HCT116 (cell line): ENCODE measurements at regions not wholly inside any gene's neighbourhood (a gene's known extent, or its start where the extent isn't known, plus 50 kb on each side); places are given as distances from the start of the nearest gene placed in this dataset.

Experiments
- ATAC-seq: fragments of 200-7000 bp; cut with Tn5 transposase; 2 replicates; pipeline ENCODE4 v1.9.1; 2020; ENCODE audit warnings: mild to moderate bottlenecking, moderate library complexity
- BruUV-seq: library from RNA; stranded (reverse); fragments of 400-500 nt; replicated peaks from 2 replicates; lab custom pipeline; 2021; lab: Mats Ljungman, UMichigan
- CTCF ChIA-PET: fragments of 300-600 bp; sonication (Branson Sonifier 250); formaldehyde crosslinking; loops from one replicate; lab custom pipeline; 2021; ENCODE audit warnings: antibody characterized with exemption; lab: Charles Lee
- POLR2A ChIA-PET: fragments of 300-600, 350-600 bp; sonication (Branson Sonifier 250); formaldehyde crosslinking; loops from one replicate; lab custom pipeline; 2021; ENCODE audit warnings: antibody characterized with exemption; lab: Charles Lee
- RAD21 ChIA-PET, 2 experiments: fragments of 300-600 bp; sonication (Branson Sonifier 250); formaldehyde crosslinking; loops; one replicate each; lab custom pipeline; 2023; ENCODE audit warnings: low total read pairs in 2 of 2; ENCODE audit not compliant: uncharacterized antibody in 2 of 2, unreplicated experiment in 2 of 2, low non-redundant PET in 1 of 2; lab: Charles Lee
- DNase-seq: peaks from one replicate; pipeline ENCODE4 v3.0.0-alpha.2; 2010; ENCODE audit warnings: low read depth, low spot score
- H2AFZ ChIP-seq: fragments of 200-600 bp; shearing (Covaris generic), sonication (generic); 2 replicates; pipeline ENCODE4 v1.6.1; 2017; ENCODE audit warnings: low read depth, mixed run types, mixed read lengths, antibody characterized with exemption, low read length; ENCODE audit not compliant: poor library complexity, severe bottlenecking
- H3K27ac ChIP-seq: 2 replicates; pipeline ENCODE4 v1.5.1; 2012; ENCODE audit warnings: low read depth, low read length
- H3K27me3 ChIP-seq: fragments of 200-600 bp; sonication (generic); 2 replicates; pipeline ENCODE4 v1.6.1; 2016; ENCODE audit warnings: mixed run types, low read length, mixed read lengths; ENCODE audit not compliant: insufficient read depth
- H3K36me3 ChIP-seq, 2 experiments: fragments of 200-500 bp in 1 of 2; fragments of 200-600 bp in 1 of 2; sonication (Bioruptor generic) in 1 of 2; sonication (generic) in 1 of 2; 2 replicates each; pipeline versions ENCODE4 v1.5.1 to v1.6.1; 2014 to 2016; ENCODE audit warnings: low read length in 2 of 2, inconsistent platforms in 1 of 2, mixed read lengths in 1 of 2, mixed run types in 1 of 2; ENCODE audit not compliant: insufficient read depth in 2 of 2, control insufficient read depth in 1 of 2
- H3K4me1 ChIP-seq, 2 experiments: fragments of 200-600 bp in 1 of 2; sonication (generic) in 1 of 2; 2 replicates each; pipeline versions ENCODE4 v1.5.1 to v1.6.1; 2012 to 2017; ENCODE audit warnings: low read length in 2 of 2, inconsistent platforms in 1 of 2, mild to moderate bottlenecking in 1 of 2, mixed read lengths in 1 of 2, mixed run types in 1 of 2, moderate library complexity in 1 of 2; ENCODE audit not compliant: insufficient read depth in 2 of 2, control insufficient read depth in 1 of 2
- H3K4me2 ChIP-seq: fragments of 200-600 bp; sonication (generic); 2 replicates; pipeline ENCODE4 v1.6.1; 2017; ENCODE audit warnings: mixed run types, low read length, mixed read lengths
- H3K4me3 ChIP-seq, 2 experiments: fragments of 200-600 bp in 1 of 2; sonication (generic) in 1 of 2; replicated peaks in 1 of 2; 2 replicates each; pipeline ENCODE4 v1.5.1; 2011 to 2016; ENCODE audit warnings: low read length in 2 of 2, control low read depth in 1 of 2, low read depth in 1 of 2, mild to moderate bottlenecking in 1 of 2, mixed read lengths in 1 of 2, mixed run types in 1 of 2
- H3K79me2 ChIP-seq: fragments of 200-600 bp; sonication (generic); 2 replicates; pipeline ENCODE4 v1.6.1; 2017; ENCODE audit warnings: mild to moderate bottlenecking, mixed run types, low read length, moderate library complexity, mixed read lengths; ENCODE audit not compliant: insufficient read depth
- H3K9ac ChIP-seq: fragments of 200-600 bp; sonication (generic); 2 replicates; pipeline ENCODE4 v1.6.1; 2016; ENCODE audit warnings: low read length, mixed read lengths
- H3K9me2 ChIP-seq: fragments of 200-600 bp; sonication (generic), shearing (Covaris generic); 2 replicates; pipeline ENCODE4 v1.6.1; 2017; ENCODE audit warnings: mixed run types, mild to moderate bottlenecking, moderate library complexity; ENCODE audit not compliant: insufficient read depth
- H3K9me3 ChIP-seq, 2 experiments: fragments of 200-500 bp in 1 of 2; fragments of 200-600 bp in 1 of 2; sonication (Bioruptor generic) in 1 of 2; sonication (generic) in 1 of 2; 2 replicates each; pipeline ENCODE4 v1.6.1; 2014 to 2017; ENCODE audit warnings: low read length in 2 of 2, mixed read lengths in 2 of 2, inconsistent platforms in 1 of 2, low read depth in 1 of 2, mild to moderate bottlenecking in 1 of 2, mixed run types in 1 of 2, moderate library complexity in 1 of 2; ENCODE audit not compliant: control insufficient read depth in 1 of 2, insufficient read depth in 1 of 2
- H4K20me1 ChIP-seq: fragments of 200-600 bp; sonication (generic), shearing (Covaris generic); 2 replicates; pipeline ENCODE4 v1.6.1; 2017; ENCODE audit warnings: mixed run types, mild to moderate bottlenecking, moderate library complexity; ENCODE audit not compliant: insufficient read depth
- CBX3 ChIP-seq: IDR thresholded peaks from 2 replicates; pipeline ENCODE4 v1.6.1; 2012; ENCODE audit warnings: low read depth
- CEBPB ChIP-seq: IDR thresholded peaks from 2 replicates; pipeline ENCODE4 v1.6.1; 2012; ENCODE audit warnings: low read depth
- EGR1 ChIP-seq: IDR thresholded peaks from 2 replicates; pipeline ENCODE4 v1.6.1; 2012; ENCODE audit warnings: low read depth
- ELF1 ChIP-seq: IDR thresholded peaks from 2 replicates; pipeline ENCODE4 v1.6.1; 2012; ENCODE audit warnings: low read depth, borderline replicate concordance
- EZH2 ChIP-seq: fragments of 200-600 bp; sonication (generic); IDR thresholded peaks from 2 replicates; pipeline ENCODE4 v1.6.1; 2017; ENCODE audit warnings: antibody characterized with exemption, mixed run types
- EZH2phosphoT487 ChIP-seq: fragments of 200-600 bp; IDR thresholded peaks from 2 replicates; pipeline ENCODE4 v1.6.1; 2018; ENCODE audit warnings: antibody characterized with exemption, borderline replicate concordance
- FOSL1 ChIP-seq: IDR thresholded peaks from 2 replicates; pipeline ENCODE4 v1.6.1; 2012; ENCODE audit warnings: low read depth
- JUND ChIP-seq: IDR thresholded peaks from 2 replicates; pipeline ENCODE4 v1.6.1; 2012
- POLR2A ChIP-seq: IDR thresholded peaks from 2 replicates; pipeline ENCODE4 v1.7.0; 2011; ENCODE audit warnings: borderline replicate concordance; ENCODE audit not compliant: insufficient read depth, insufficient read length; ENCODE audit errors: extremely low read depth
- POLR2AphosphoS5 ChIP-seq: IDR thresholded peaks from 2 replicates; pipeline ENCODE4 v1.6.1; 2011; ENCODE audit warnings: mild to moderate bottlenecking, low read depth, low read length, moderate library complexity
- SIN3A ChIP-seq: IDR thresholded peaks from 2 replicates; pipeline ENCODE4 v1.6.1; 2012; ENCODE audit warnings: low read depth
- SP1 ChIP-seq: IDR thresholded peaks from 2 replicates; pipeline ENCODE4 v1.6.1; 2012; ENCODE audit warnings: low read depth
- SRF ChIP-seq: IDR thresholded peaks from 2 replicates; pipeline ENCODE4 v1.6.1; 2012; ENCODE audit warnings: low read depth
- TCF7L2 ChIP-seq: IDR thresholded peaks from 2 replicates; pipeline ENCODE4 v1.7.0; 2011; ENCODE audit warnings: borderline replicate concordance, inconsistent platforms; ENCODE audit not compliant: insufficient read depth, insufficient read length; ENCODE audit errors: extremely low read depth
- YY1 ChIP-seq: IDR thresholded peaks from 2 replicates; pipeline ENCODE4 v1.6.1; 2011; ENCODE audit warnings: low read length, low read depth, moderate library complexity, mild to moderate bottlenecking; ENCODE audit not compliant: insufficient replicate concordance; ENCODE audit errors: extremely low read depth
- ZNF274 ChIP-seq: fragments of 200-500 bp; sonication (Bioruptor generic); IDR thresholded peaks from 2 replicates; pipeline ENCODE4 v1.6.1; 2014; ENCODE audit warnings: mild to moderate bottlenecking, low read depth, low read length, inconsistent platforms
- intact Hi-C: fragments of 100-400 bp; cut with micrococcal nuclease; formaldehyde crosslinking; loops from 2 replicates; pipeline ENCODE4 v1.10.0; 2022
- TF ChIP-seq, protein P1 (sequence below): IDR thresholded peaks from 2 replicates; pipeline ENCODE4 v1.6.1; 2012
- TF ChIP-seq, protein P2 (sequence below): IDR thresholded peaks from 2 replicates; pipeline ENCODE4 v1.6.1; 2012
- TF ChIP-seq, protein P3 (sequence below): IDR thresholded peaks from 2 replicates; pipeline ENCODE4 v1.6.1; 2011; ENCODE audit warnings: mild to moderate bottlenecking, low read length, moderate library complexity; ENCODE audit not compliant: insufficient replicate concordance; ENCODE audit errors: extremely low read depth

DNA sequence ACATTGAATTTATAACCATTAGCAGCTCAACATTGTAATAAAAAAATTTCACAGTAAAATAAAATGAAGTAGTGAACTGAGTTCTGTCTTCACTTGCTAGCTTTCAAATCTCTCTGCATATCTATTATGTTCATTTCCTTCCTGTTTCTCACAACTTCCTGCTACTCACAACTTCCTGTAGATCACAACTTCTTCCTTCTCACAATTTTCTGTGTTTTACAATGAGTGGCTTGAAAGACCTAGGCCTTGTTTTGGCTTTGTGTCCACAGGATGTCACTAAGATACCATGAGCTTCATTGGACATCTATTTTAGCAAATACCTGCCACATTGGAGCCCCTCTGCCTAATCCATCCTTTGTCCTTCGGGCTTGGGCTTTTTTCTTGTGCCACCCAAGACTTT lies 480.3 kb upstream of the ADAMTS16 start:
- no peak overlapping the region for H3K27ac ChIP-seq
- CTCF ChIA-PET = no interaction called here
- no peaks in the 10 kb centered on the region for H3K9me2 ChIP-seq
- H3K4me3 ChIP-seq = no peak overlapping the region
- ATAC-seq = no peak
- no peaks in the 10 kb centered on the region for H3K27me3 ChIP-seq
- H3K4me2 ChIP-seq = no peak overlapping the region
- POLR2A ChIA-PET = no interaction called here
- intact Hi-C loops = no loop called here
- H3K9me3 ChIP-seq = peaks cover 15 to 44% of the 10 kb centered on the region in 2 experiments; a peak in 2 of 4 replicates
- H3K9ac ChIP-seq = no peak overlapping the region
- no peak overlapping the region for H2AFZ ChIP-seq
- no peaks in the 10 kb centered on the region for H4K20me1 ChIP-seq
- no peaks in the 10 kb centered on the region for H3K79me2 ChIP-seq
- H3K36me3 ChIP-seq = no peaks in the 10 kb centered on the region
- no peaks in the 10 kb centered on the region for H3K4me1 ChIP-seq
- no TSS peak for BruUV-seq
- RAD21 ChIA-PET = no interaction called here
- TF ChIP-seq YY1 = no peak
- no peak for TF ChIP-seq EGR1
- TF ChIP-seq ZNF274 = no peak
- no peak for TF ChIP-seq TCF7L2
- no peak for TF ChIP-seq CEBPB
- TF ChIP-seq EZH2phosphoT487 = no peak
- TF ChIP-seq ELF1 = no peak
- no peak for TF ChIP-seq EZH2
- no peak for DNase-seq

DNA sequence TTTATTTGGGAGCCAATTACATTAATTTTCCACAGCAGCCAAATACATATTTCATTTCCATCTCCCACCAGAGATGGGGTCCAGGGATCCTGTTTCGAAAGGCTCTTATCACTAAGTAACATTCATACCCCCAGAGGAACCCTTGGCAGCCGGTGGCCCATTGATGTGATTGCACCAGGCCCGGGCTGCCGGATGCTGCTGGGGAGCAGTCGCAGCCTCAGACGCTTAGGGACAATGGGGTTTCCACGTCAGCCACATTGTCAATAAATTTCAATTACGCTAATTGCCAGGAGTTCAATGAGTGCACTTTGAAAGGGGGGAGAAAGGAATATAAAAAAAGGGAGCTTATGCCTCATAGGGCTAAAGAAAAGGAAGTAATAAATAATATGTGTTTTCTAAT lies 478.8 kb upstream of the ADAMTS16 start:
- ChIA-PET RAD21 (no interaction called here), CTCF (no interaction called here), POLR2A (no interaction called here)
- Histone ChIP-seq H3K79me2 (no peaks in the 10 kb centered on the region), H3K4me1 (no peaks in the 10 kb centered on the region), H3K9ac (no peak overlapping the region), H3K36me3 (no peaks in the 10 kb centered on the region), H3K9me2 (no peaks in the 10 kb centered on the region), H3K4me2 (no peak overlapping the region), H3K27ac (no peak overlapping the region), H4K20me1 (no peaks in the 10 kb centered on the region), H3K9me3 (peaks cover 21 to 47% of the 10 kb centered on the region in 2 experiments; a peak in 2 of 4 replicates), H3K4me3 (no peak overlapping the region), H2AFZ (no peak overlapping the region), H3K27me3 (no peaks in the 10 kb centered on the region)
- DNase-seq (no peak), ATAC-seq (no peak)
- intact Hi-C loops = no loop called here
- BruUV-seq = no TSS peak
- TF ChIP-seq, protein P1, sequence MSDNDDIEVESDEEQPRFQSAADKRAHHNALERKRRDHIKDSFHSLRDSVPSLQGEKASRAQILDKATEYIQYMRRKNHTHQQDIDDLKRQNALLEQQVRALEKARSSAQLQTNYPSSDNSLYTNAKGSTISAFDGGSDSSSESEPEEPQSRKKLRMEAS = no peak
- no peak for TF ChIP-seq JUND
- no peak for TF ChIP-seq POLR2A
- TF ChIP-seq, protein P2, sequence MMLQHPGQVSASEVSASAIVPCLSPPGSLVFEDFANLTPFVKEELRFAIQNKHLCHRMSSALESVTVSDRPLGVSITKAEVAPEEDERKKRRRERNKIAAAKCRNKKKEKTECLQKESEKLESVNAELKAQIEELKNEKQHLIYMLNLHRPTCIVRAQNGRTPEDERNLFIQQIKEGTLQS = no peak
- TF ChIP-seq CBX3 = no peak
- no peak for TF ChIP-seq SP1
- TF ChIP-seq EGR1 = no peak
- TF ChIP-seq, protein P3, sequence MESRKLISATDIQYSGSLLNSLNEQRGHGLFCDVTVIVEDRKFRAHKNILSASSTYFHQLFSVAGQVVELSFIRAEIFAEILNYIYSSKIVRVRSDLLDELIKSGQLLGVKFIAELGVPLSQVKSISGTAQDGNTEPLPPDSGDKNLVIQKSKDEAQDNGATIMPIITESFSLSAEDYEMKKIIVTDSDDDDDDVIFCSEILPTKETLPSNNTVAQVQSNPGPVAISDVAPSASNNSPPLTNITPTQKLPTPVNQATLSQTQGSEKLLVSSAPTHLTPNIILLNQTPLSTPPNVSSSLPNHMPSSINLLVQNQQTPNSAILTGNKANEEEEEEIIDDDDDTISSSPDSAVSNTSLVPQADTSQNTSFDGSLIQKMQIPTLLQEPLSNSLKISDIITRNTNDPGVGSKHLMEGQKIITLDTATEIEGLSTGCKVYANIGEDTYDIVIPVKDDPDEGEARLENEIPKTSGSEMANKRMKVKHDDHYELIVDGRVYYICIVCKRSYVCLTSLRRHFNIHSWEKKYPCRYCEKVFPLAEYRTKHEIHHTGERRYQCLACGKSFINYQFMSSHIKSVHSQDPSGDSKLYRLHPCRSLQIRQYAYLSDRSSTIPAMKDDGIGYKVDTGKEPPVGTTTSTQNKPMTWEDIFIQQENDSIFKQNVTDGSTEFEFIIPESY = no peak
- no peak for TF ChIP-seq SIN3A
- TF ChIP-seq SRF = no peak
- no peak for TF ChIP-seq POLR2AphosphoS5
- TF ChIP-seq FOSL1 = no peak
- no peak for TF ChIP-seq EZH2
- no peak for TF ChIP-seq ELF1
